Germinal center (tissue), 1 donor: ENCODE measurements at regions not wholly inside any gene's neighbourhood (a gene's known extent, or its start where the extent isn't known, plus 50 kb on each side); places are given as distances from the start of the nearest gene placed in this dataset.

Source experiments
- DNase-seq: peaks from one replicate; pipeline ENCODE4 v3.0.0; 2012; ENCODE audit warnings: mixed read lengths, low spot score

DNA sequence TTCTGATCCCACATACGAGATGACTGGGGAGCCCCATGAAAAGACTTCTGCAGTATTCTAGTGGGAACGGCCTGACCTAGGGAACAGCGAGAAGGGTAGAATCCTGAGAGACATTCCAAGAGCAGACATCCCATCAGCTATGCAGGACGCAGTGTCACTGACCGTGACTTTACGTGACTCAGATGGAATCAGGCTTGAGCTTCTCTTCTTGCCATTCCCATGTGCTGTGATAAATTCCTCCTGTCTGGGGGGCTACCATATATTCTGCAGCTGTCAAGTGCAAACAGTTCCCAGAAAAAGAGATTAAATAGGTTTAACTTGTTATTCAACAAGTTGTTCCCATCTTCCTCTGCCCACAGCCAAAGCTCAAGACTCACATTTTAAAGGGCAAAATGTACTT lies 73.1 kb upstream of the PDE1C start:
- DNase-seq, result no peak

DNA sequence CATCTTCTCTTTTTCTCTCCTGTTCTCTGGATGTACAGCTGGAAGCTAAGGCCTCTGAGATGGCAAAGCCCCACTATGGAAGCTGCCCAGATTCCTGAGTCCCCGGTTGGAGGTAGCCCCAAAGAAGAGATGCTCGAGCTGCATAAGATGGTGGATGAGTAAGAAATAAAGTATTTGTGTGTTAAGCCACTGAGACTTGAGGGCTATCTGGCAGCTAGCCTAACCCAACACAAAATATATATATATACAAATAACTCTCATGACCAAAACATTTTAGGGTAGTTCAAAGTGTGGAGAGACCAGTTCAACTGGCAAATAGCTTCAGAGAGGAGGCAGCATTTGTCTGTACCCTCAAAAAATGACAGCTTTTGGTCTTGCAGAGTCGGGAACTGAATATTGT lies 72.4 kb upstream of the PDE1C start:
- no peak for DNase-seq

DNA sequence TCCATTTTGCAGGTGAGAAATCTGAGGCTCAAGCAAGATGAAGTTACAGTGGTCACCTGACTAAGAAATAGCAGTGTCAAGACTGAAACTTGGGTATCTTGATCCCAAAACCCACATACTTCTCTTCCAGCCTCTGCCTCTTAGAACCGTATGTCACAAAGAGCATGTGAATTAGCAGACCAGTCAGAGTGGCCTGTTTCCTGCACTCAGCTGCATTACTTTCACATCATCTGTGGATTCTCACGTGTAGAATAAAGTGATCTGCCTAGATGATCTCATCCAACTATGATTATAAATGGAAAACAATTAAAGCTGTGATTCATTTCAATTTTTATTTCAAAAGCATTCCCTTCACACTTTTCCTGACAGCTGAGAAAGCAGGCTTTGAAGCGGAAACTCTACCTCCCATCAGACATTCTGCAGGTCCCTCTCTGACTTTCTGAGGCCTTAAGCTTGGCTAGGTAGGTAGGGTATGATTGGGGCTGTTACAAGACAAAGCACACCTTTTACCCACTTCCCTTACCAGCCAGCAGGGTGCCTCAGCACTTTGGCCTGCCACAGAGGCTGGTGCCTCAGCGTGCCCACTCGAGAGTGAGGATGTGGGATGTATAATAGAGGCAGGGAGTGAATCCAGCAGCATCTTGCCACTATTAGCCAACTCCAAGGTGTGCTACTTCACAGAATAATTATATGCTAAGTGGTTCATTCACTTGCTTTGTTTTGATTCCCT lies 70.2 kb upstream of the PDE1C start:
- DNase-seq, result no peak

DNA sequence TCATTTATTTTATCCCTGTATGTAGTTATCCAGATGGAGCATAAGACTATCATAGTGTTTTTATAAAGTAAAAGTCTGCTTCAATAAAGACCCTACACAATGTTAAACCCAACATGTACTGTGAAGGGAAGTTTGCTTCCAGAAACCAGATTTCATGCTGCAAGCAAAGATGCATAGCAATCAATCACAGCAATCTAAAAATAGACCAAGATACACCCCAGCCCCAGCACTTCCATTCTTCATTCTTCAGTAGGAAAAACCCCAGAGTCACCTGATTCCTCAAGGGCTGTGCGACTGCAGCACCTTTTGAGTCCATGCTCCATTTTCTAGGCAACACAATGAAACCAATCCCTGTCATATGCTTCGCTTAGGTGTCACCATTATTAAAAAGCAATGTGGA lies 66.9 kb upstream of the PDE1C start:
- DNase-seq, result no peak

DNA sequence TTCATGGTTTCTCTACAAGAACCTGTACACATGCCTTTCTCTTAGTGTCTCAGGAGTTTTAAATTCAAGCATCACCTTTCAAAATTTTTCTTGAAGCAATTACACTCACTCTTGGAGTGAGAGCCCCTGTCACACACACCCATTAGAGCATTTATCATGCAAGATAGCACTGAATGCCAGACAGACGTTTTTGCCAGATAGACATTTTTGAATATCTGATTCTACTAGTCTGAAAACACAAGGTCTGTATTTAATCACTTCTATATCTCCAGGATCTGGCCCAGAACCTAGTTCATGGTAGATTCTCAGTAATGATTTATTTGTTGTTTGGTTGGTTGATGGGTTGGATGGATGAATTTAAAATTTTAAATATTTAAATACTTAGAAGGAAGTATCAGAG lies 60.9 kb upstream of the PDE1C start:
- no peak for DNase-seq

DNA sequence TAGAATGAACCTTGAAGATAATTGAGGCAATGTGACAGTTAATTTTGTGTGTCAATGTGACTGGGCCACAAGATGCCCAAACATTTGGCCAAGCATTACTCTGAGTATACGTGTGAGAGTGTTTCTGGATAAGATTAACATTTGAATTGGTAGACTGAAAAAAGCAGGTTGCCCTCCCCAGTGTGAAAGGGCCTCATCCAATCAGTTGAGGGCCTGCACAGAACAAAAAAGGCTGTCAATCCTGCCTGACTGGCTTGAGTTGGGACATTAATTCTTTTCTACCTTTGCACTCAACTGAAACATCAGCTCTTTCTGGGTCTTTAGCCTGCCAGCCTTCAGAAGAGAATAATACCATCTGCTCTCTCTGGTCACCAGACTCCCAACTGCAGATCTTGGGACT lies 56.6 kb upstream of the PDE1C start:
- no peak for DNase-seq
